ENCODE measurements at regions not wholly inside any gene's neighbourhood (a gene's known extent, or its start where the extent isn't known, plus 50 kb on each side); places are given as distances from the start of the nearest gene placed in this dataset.

DNA sequence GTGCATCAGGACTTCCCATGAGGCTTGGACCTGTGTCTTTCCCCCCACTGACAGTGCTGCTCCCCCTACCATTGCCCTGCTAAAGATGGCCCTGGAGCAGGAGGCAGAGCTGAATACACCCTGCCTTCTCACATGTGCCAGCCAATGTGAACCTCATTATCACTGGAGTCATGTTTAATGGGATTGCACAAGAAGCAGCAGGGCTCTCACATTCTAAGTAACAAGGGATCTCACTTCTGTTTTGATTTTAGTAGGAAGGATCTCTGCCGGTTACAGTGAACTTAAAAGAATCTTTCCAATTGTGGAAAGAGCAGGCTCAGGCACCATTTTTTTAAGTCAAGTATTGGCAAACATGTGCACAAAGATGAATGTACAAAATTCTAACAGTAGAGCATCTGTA lies 322.1 kb upstream of the MEX3C start:
- no peak for TF ChIP-seq CTCF (IDR thresholded peaks at IDR 0.05)

GRCh38 chr18:51520676-51521180 lies 323.2 kb upstream of the MEX3C start:
- no peak for TF ChIP-seq CTCF (IDR thresholded peaks at IDR 0.05)

DNA sequence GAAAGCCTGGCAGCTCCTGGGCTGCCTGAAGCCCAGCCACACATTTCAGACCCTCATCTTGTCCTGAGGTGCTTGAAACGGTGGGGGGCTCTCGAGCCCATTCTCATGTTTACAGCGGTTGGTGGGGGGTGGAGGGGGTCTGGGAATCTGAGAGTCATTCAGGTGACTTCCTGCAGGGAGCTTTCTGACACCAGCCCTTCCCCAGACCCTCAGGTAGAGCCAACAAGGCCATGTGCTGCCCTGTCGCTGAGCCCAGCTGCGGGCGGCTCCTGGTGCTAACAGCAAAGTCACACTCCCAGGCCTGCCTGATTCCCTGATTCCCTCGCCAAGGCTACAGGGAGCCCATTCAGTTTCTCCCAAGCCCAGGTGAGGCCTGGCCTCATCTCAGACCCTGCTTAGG lies 324.9 kb upstream of the MEX3C start:
- no peak for TF ChIP-seq CTCF (IDR thresholded peaks at IDR 0.05)

GRCh38 chr18:51522821-51523220 lies 325.3 kb upstream of the MEX3C start:
- TF ChIP-seq CTCF (IDR thresholded peaks at IDR 0.05) = no peak

DNA sequence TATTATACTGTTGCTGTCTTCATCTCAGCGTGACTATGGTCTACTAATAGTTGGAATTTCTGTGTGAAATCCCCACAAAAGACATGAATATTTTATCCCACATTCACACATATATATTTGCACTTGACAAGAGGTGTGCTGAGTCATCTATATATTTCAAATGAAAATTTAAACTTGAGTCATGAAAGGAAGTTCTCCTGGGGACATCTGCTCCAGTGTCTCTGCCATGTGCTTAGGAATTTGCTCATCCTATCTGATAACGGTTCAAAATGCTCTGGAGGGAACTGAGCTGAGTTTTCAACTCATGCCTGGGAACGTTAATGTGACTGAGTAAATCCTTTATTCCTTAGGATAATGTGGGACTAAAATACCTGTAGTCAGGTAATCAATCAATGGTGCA lies 326.2 kb upstream of the MEX3C start:
- no peak for TF ChIP-seq CTCF (IDR thresholded peaks at IDR 0.05)

DNA sequence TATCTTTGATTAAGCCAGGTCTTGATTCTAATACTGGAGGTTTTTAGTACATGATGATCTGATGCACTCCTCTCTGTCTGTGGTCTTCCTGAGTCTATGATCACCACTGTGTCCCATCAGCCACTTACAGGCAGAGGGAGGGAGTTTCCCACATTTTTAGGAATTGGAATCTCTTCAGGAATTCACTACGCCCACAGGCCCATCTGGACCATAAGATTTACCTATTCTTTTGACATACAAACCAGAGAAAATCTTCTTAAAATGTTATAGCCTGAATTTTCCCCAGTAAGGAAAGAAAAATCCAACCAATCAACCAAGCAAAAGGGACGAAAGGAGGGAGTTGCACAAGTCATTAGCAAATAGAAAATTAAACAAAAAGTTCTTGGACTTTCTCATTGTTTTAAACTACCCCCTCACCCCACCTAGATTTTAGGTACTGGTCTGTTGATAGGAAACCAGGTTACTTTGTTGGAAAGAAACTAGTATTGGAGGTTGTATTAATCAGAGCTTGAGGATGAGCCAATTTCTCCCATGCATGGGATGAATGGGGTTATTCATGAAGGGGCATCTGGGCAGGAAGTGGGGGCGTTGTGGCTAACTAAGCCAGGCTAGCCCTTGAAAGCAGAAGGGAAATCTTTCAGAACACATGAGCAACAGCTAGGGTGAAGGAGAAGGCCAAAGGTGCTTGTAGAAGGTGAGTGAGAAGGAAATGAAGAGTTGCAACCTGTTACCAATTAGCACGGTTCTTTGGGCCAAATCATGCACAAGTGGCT lies 328.2 kb upstream of the MEX3C start:
- no peak for TF ChIP-seq CTCF (IDR thresholded peaks at IDR 0.05)

DNA sequence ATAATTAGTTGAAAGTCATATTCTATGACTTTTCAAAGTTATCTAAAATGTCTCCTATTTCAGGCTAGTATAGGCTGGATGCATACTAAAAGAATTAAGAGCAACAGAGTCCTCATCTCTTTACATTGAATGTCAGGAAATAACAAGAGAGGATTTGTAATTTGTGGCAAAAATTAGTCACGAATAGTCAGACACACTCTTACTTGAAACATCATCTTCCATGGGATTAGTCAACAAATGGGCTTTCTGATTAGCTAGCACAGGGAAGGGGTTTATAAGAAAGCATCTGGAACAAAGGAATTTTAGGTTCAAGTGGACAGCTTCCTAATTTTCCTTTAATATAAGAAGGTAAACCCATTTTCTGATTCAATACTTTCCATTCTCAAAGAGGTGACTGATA lies 330.3 kb upstream of the MEX3C start:
- TF ChIP-seq CTCF (IDR thresholded peaks at IDR 0.05) = no peak

Data from LNCAP (cell line).